ENCODE measurements at regions not wholly inside any gene's neighbourhood (a gene's known extent, or its start where the extent isn't known, plus 50 kb on each side); places are given as distances from the start of the nearest gene placed in this dataset.
"Not testable (repeated sequence)": the region's sequence is repeated elsewhere in the genome, so short reads cannot be mapped to it uniquely, and the experiment has no call there.

- DNase-seq (ENCODE audit: low spot score), result no peak
Measured at GRCh38 chr16:76970745-76971099, 220.3 kb upstream of the MON1B start.

- peak; percentile 57 for DNase-seq (ENCODE audit: low spot score)
Measured at GRCh38 chr16:76976101-76976500, 214.9 kb upstream of the MON1B start.

- DNase-seq (ENCODE audit: low spot score), result no peak
Measured at GRCh38 chr16:76976756-76977155, 214.2 kb upstream of the MON1B start.

- no peak for DNase-seq (ENCODE audit: low spot score)
Measured at GRCh38 chr16:76984196-76984595, 206.8 kb upstream of the MON1B start.

- no peak for DNase-seq (ENCODE audit: low spot score)
Measured at GRCh38 chr16:76985392-76986045, 205.5 kb upstream of the MON1B start.

- DNase-seq (ENCODE audit: low spot score), result no peak
Measured at GRCh38 chr16:76988526-76988925, 202.5 kb upstream of the MON1B start.

- no peak for DNase-seq (ENCODE audit: low spot score)
Measured at GRCh38 chr16:77002644-77003043, 188.3 kb upstream of the MON1B start.

- DNase-seq (ENCODE audit: low spot score), result no peak
Measured at GRCh38 chr16:77009453-77009852, 181.5 kb upstream of the MON1B start.

GRCh38 chr16:77014441-77014840, 176.5 kb upstream of the MON1B start:
- no peak for DNase-seq (ENCODE audit: low spot score)

GRCh38 chr16:77030600-77030999, 160.4 kb upstream of the MON1B start:
- no peak for DNase-seq (ENCODE audit: low spot score)

- no peak for DNase-seq (ENCODE audit: low spot score)
Measured at GRCh38 chr16:77033516-77033915, 157.5 kb upstream of the MON1B start.

GRCh38 chr16:77035361-77035760, 155.6 kb upstream of the MON1B start:
- no peak for DNase-seq (ENCODE audit: low spot score)

GRCh38 chr16:77037696-77038347, 153.2 kb upstream of the MON1B start:
- no peak for DNase-seq (ENCODE audit: low spot score)

- no peak for DNase-seq (ENCODE audit: low spot score)
Measured at GRCh38 chr16:77041468-77041867, 149.5 kb upstream of the MON1B start.

- DNase-seq (ENCODE audit: low spot score), result peak; percentile 39
Measured at GRCh38 chr16:77043076-77043475, 147.9 kb upstream of the MON1B start.

GRCh38 chr16:77046206-77046605, 144.8 kb upstream of the MON1B start:
- DNase-seq (ENCODE audit: low spot score), result no peak

- no peak for DNase-seq (ENCODE audit: low spot score)
Measured at GRCh38 chr16:77048085-77048484, 142.9 kb upstream of the MON1B start.

GRCh38 chr16:77049577-77049976, 141.4 kb upstream of the MON1B start:
- DNase-seq (ENCODE audit: low spot score), result no peak

GRCh38 chr16:77056597-77056996, 134.4 kb upstream of the MON1B start:
- DNase-seq (ENCODE audit: low spot score), result not testable (repeated sequence)

GRCh38 chr16:77057161-77057774, 133.7 kb upstream of the MON1B start:
- no peak for DNase-seq (ENCODE audit: low spot score)

- DNase-seq (ENCODE audit: low spot score), result no peak
Measured at GRCh38 chr16:77059446-77059845, 131.5 kb upstream of the MON1B start.

- no peak for DNase-seq (ENCODE audit: low spot score)
Measured at GRCh38 chr16:77060614-77061013, 130.4 kb upstream of the MON1B start.
